K562 (cell line): ENCODE measurements at regions not wholly inside any gene's neighbourhood (a gene's known extent, or its start where the extent isn't known, plus 50 kb on each side); places are given as distances from the start of the nearest gene placed in this dataset.
A peak's percentile ranks its signal among the peaks of the same experiment; 100 is the strongest.

Source experiments
- ATAC-seq: fragments of 200-7000 bp; cut with Tn5 transposase; 3 replicates; pipeline ENCODE4 v1.9.1; 2020; ENCODE audit warnings: moderate library complexity
- BruUV-seq: library from RNA; stranded (reverse); fragments of 400-500 nt; replicated peaks from 2 replicates; lab custom pipeline; 2021; lab: Mats Ljungman, UMichigan
- CTCF ChIA-PET: fragments of 300-600 bp; formaldehyde crosslinking; extraction: SDS; loops from one replicate; lab custom pipeline; 2021; ENCODE audit warnings: low intra/inter-chr PET ratio; lab: Yijun Ruan, JAX
- POLR2A ChIA-PET: fragments of 300-600, 350-650 bp; sonication (Branson Sonifier 250); formaldehyde crosslinking; extraction: SDS; loops from one replicate; lab custom pipeline; 2021; ENCODE audit warnings: antibody characterized with exemption, inconsistent platforms; lab: Yijun Ruan, JAX
- DNase-seq, 4 experiments: peaks; one replicate each; pipeline versions ENCODE4 v3.0.0 to v3.0.0-alpha.2; 2011 to 2018; ENCODE audit warnings: low spot score in 3 of 4, mixed read lengths in 3 of 4; ENCODE audit errors: extremely low read depth in 1 of 4
- FAIRE-seq: peaks from 2 replicates; lab custom pipeline; 2011; peaks lifted over from hg19 to GRCh38; lab: Jason Lieb, UNC
- H2AFZ ChIP-seq: 2 replicates; pipeline ENCODE4 v1.6.0; 2011; ENCODE audit warnings: low read depth, low read length, control low read depth, inconsistent platforms
- H3K27ac ChIP-seq: fragments of 200-600 bp; 3 replicates; pipeline ENCODE4 v1.8.0; 2011; ENCODE audit warnings: low read depth, mild to moderate bottlenecking, control low read depth, inconsistent platforms, low read length, moderate library complexity, mixed read lengths; ENCODE audit errors: extremely low read depth
- H3K27me3 ChIP-seq, 2 experiments: fragments of 300-600 bp in 1 of 2; 2 replicates in 1 of 2; 3 replicates in 1 of 2; pipeline versions ENCODE4 v1.6.0 to v1.8.0; 2011; ENCODE audit warnings: inconsistent platforms in 2 of 2, low read length in 2 of 2, mild to moderate bottlenecking in 1 of 2, mixed read lengths in 1 of 2, moderate library complexity in 1 of 2; ENCODE audit not compliant: control insufficient read depth in 2 of 2, insufficient read depth in 2 of 2
- H3K36me3 ChIP-seq: fragments of 300-600 bp; 3 replicates; pipeline ENCODE4 v1.8.0; 2011; ENCODE audit warnings: mild to moderate bottlenecking, low read length, inconsistent platforms; ENCODE audit not compliant: control insufficient read depth, insufficient read depth
- H3K4me1 ChIP-seq, 2 experiments: fragments of 200-600 bp in 1 of 2; replicated peaks in 1 of 2; 2 replicates in 1 of 2; 3 replicates in 1 of 2; pipeline versions ENCODE4 v1.5.1 to v1.8.0; 2011; ENCODE audit warnings: inconsistent platforms in 2 of 2, low read length in 2 of 2, mild to moderate bottlenecking in 1 of 2, mixed read lengths in 1 of 2, moderate library complexity in 1 of 2; ENCODE audit not compliant: control insufficient read depth in 2 of 2, insufficient read depth in 2 of 2
- H3K4me2 ChIP-seq: 2 replicates; pipeline ENCODE4 v1.6.1; 2011; ENCODE audit warnings: low read length, control low read depth, inconsistent platforms, mixed read lengths; ENCODE audit not compliant: insufficient read depth
- H3K4me3 ChIP-seq: fragments of 200-600 bp; sonication (generic), shearing (Covaris generic); 2 replicates; pipeline ENCODE4 v1.5.1; 2016; ENCODE audit warnings: control low read depth, inconsistent platforms
- H3K79me2 ChIP-seq: fragments of 200-600 bp; 3 replicates; pipeline ENCODE4 v1.8.0; 2011; ENCODE audit warnings: low read length, inconsistent platforms; ENCODE audit not compliant: control insufficient read depth, insufficient read depth
- H3K9ac ChIP-seq, 2 experiments: 2 replicates each; pipeline versions ENCODE4 v1.6.0 to v1.6.1; 2011; ENCODE audit warnings: low read depth in 2 of 2, low read length in 2 of 2, control low read depth in 1 of 2, inconsistent platforms in 1 of 2, mild to moderate bottlenecking in 1 of 2, mixed read lengths in 1 of 2; ENCODE audit not compliant: insufficient read depth in 1 of 2
- H3K9me1 ChIP-seq: one replicate; pipeline ENCODE4 v1.6.0; 2011; ENCODE audit warnings: inconsistent platforms, mild to moderate bottlenecking, low read length, moderate library complexity; ENCODE audit not compliant: control insufficient read depth, insufficient read depth
- H3K9me3 ChIP-seq: replicated peaks from 2 replicates; pipeline ENCODE4 v1.5.1; 2011; ENCODE audit warnings: low read depth, low read length, inconsistent platforms; ENCODE audit not compliant: control insufficient read depth, insufficient read depth
- H4K20me1 ChIP-seq: replicated peaks from 2 replicates; pipeline ENCODE4 v1.6.1; 2011; ENCODE audit warnings: low read length, inconsistent platforms, mixed read lengths; ENCODE audit not compliant: control insufficient read depth, insufficient read depth
- FOXK1 ChIP-seq: sonication (generic); formaldehyde crosslinking; IDR thresholded peaks from 2 replicates; pipeline ENCODE4 v1.8.0; 2022; ENCODE audit warnings: missing genetic modification reagents, mild to moderate bottlenecking, borderline replicate concordance
- HLTF ChIP-seq: fragments of 450-650 bp; IDR thresholded peaks from 2 replicates; pipeline ENCODE4 v1.6.1; 2016
- RAD21 ChIP-seq, 2 experiments: fragments of 250-450 bp in 1 of 2; fragments of 450-650 bp in 1 of 2; sonication (Bioruptor Pico) in 1 of 2; formaldehyde crosslinking in 1 of 2; IDR thresholded peaks in 1 of 2; conservative IDR thresholded peaks in 1 of 2; 2 replicates each; pipeline versions ENCODE4 v1.4.0 to v1.8.0; 2020 to 2022; ENCODE audit warnings: mild to moderate bottlenecking in 2 of 2, moderate library complexity in 1 of 2
- RAD51 ChIP-seq: fragments of 450-650 bp; IDR thresholded peaks from 2 replicates; pipeline ENCODE4 v1.7.1; 2016; ENCODE audit warnings: low read depth, mild to moderate bottlenecking, borderline replicate concordance
- SOX6 ChIP-seq: fragments of 450-650 bp; IDR thresholded peaks from 2 replicates; pipeline ENCODE4 v1.6.1; 2014; ENCODE audit warnings: mild to moderate bottlenecking
- SRSF9 ChIP-seq: fragments of 200-400 bp; formaldehyde crosslinking; IDR thresholded peaks from 2 replicates; pipeline ENCODE4 v1.6.1; 2017; ENCODE audit warnings: low read depth, low read length, borderline replicate concordance
- TGIF2 ChIP-seq: sonication (generic); formaldehyde crosslinking; IDR thresholded peaks from 2 replicates; pipeline ENCODE4 v1.8.1; 2022; ENCODE audit warnings: mild to moderate bottlenecking, missing genetic modification reagents, moderate library complexity
- WGBS: fragments of 100-300 bp; shearing (Covaris generic); methylation state at CpG from one replicate; pipeline ENCODE4 v1.1.6; 2016; ENCODE audit warnings: low coverage, mixed read lengths; ENCODE audit not compliant: insufficient coverage; ENCODE audit errors: missing lambda C conversion rate; 5-methylcytosine and 5-hydroxymethylcytosine counted together
- in situ Hi-C: fragments of 300-500 bp; cut with MboI; formaldehyde crosslinking; loops from 4 replicates; pipeline ENCODE4 v1.15.0; 2018; ENCODE audit warnings: inconsistent platforms, mixed read lengths
- intact Hi-C: fragments of 100-400 bp; cut with micrococcal nuclease; formaldehyde crosslinking; loops from 2 replicates; pipeline ENCODE4 v1.14.2; 2022
- TF ChIP-seq, protein P1 (sequence below), 3 experiments: IDR thresholded peaks in 2 of 3; conservative IDR thresholded peaks in 1 of 3; 2 replicates each; pipeline ENCODE4 v1.5.1; 2011 to 2012; ENCODE audit warnings: low read length in 3 of 3, mild to moderate bottlenecking in 3 of 3, control low read depth in 2 of 3, improper control_type of control experiment in 1 of 3, inconsistent platforms in 1 of 3, low read depth in 1 of 3, mixed read lengths in 1 of 3, moderate library complexity in 1 of 3; ENCODE audit not compliant: insufficient read depth in 2 of 3

DNA sequence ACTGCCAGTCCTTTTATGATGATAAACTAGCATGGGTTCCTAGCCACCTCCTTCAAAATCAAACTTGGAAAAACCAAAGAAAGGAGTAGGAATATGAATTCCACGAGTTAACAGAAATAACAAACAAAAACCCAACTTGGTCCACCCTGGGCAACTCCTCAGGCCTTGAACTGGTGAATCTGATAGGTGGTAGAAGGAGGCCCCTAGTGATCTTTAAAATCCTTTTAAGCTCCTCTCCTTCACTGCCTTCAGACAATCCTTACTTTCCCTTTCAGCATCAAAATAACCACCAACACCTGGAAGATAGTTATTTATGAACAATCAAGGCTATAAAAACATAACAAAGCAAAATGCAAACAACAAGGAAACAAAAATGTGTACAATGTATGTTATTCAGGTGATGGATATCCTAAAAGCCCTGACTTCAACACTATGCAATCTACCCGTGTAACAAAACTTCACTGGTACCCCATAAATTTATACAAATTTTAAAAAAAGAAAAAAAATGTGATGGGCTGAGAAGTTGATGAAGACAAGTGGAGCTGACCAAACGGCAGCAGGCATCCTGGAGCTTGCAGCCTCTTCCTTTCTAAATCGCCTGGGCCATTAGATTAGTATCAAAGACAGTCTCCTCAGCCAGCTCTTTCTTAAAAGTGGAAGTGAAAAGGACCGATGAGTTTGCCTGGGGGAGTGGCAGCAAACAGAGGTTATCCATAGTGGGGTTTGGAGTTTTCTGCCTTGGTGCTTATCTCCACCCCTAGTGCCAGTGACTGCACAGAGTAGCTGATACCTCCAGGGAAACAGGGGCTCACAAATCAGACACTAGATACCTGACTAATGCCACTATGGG lies 179.6 kb downstream of the TMA16 start:
- H3K27ac ChIP-seq: no peak overlapping the region
- no peak overlapping the region for H3K4me3 ChIP-seq
- BruUV-seq: no TSS peak
- H4K20me1 ChIP-seq: no peaks in the 10 kb centered on the region
- in situ Hi-C loops (no loop called here), intact Hi-C loops (loop anchor here (10.0 kb wide), 1 partner anchor 1061 kb away; no protein-coding TSS in a partner anchor)
- H3K36me3 ChIP-seq: no peaks in the 10 kb centered on the region
- H3K9me1 ChIP-seq: no peaks in the 10 kb centered on the region
- CTCF ChIA-PET: no interaction called here
- H3K4me2 ChIP-seq: no peak overlapping the region
- TF ChIP-seq SRSF9: no peak
- TF ChIP-seq RAD51: no peak
- TF ChIP-seq HLTF: no peak
- no peak for TF ChIP-seq FOXK1 (CRISPR knock-in tag)
- no peak for TF ChIP-seq SOX6
- POLR2A ChIA-PET: no interaction called here
- no peak overlapping the region for H2AFZ ChIP-seq
- H3K4me1 ChIP-seq: no peaks in the 10 kb centered on the region
- H3K79me2 ChIP-seq: no peaks in the 10 kb centered on the region
- FAIRE-seq (no peak), DNase-seq (no peak), ATAC-seq (no peak)
- 4% methylated on average over 5 of the region's 5 CpGs for WGBS
- no peak overlapping the region for H3K9ac ChIP-seq
- no peaks in the 10 kb centered on the region for H3K9me3 ChIP-seq
- H3K27me3 ChIP-seq: no peaks in the 10 kb centered on the region

DNA sequence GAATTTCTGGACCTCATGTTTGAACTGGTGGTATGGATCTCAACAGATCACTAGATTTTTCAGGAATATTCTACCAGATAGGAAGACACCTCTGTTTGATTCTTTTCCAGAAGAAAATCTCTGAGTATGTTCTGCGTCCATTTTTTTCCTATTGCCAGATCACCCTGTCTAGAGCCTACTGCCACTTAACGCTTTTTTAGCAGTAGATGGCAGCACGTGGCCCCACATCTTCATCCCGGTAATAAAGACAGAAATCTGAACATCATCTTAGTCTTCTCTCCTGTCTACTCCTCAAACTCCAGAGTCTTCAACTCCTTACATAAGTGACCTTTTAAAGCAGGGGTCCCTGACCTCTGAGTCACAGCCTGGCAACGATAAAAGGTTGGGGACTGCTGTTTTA lies 184.7 kb downstream of the TMA16 start:
- ATAC-seq (no peak), FAIRE-seq (no peak), DNase-seq (peak in 1 of 4 experiments; percentile 5)
- Histone ChIP-seq H3K9me1 (no peaks in the 10 kb centered on the region), H3K4me2 (no peak overlapping the region), H2AFZ (no peak overlapping the region), H3K36me3 (no peaks in the 10 kb centered on the region), H3K27me3 (no peaks in the 10 kb centered on the region), H4K20me1 (no peaks in the 10 kb centered on the region), H3K4me1 (no peaks in the 10 kb centered on the region), H3K79me2 (no peaks in the 10 kb centered on the region), H3K27ac (no peak overlapping the region), H3K9me3 (no peaks in the 10 kb centered on the region), H3K9ac (no peak overlapping the region), H3K4me3 (no peak overlapping the region)
- WGBS: 0% methylated on average over 5 of the region's 5 CpGs
- intact Hi-C loops: loop anchor here (10.0 kb wide), 1 partner anchor 1056 kb away; no protein-coding TSS in a partner anchor
- ChIA-PET CTCF (no interaction called here), POLR2A (no interaction called here)
- no TSS peak for BruUV-seq
- in situ Hi-C loops: no loop called here
- no peak for TF ChIP-seq TGIF2 (CRISPR knock-in tag)
- TF ChIP-seq, protein P1, sequence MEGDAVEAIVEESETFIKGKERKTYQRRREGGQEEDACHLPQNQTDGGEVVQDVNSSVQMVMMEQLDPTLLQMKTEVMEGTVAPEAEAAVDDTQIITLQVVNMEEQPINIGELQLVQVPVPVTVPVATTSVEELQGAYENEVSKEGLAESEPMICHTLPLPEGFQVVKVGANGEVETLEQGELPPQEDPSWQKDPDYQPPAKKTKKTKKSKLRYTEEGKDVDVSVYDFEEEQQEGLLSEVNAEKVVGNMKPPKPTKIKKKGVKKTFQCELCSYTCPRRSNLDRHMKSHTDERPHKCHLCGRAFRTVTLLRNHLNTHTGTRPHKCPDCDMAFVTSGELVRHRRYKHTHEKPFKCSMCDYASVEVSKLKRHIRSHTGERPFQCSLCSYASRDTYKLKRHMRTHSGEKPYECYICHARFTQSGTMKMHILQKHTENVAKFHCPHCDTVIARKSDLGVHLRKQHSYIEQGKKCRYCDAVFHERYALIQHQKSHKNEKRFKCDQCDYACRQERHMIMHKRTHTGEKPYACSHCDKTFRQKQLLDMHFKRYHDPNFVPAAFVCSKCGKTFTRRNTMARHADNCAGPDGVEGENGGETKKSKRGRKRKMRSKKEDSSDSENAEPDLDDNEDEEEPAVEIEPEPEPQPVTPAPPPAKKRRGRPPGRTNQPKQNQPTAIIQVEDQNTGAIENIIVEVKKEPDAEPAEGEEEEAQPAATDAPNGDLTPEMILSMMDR (IDR thresholded peaks at IDR 0.05 in 2 of 3, conservative IDR thresholded peaks at IDR 0.05 in 1 of 3; ENCODE audit: insufficient read depth in 2 of 3, low read depth in 1 of 3, low read length in 3 of 3): 0 out of 6 replicates have a peak, but pooled peaks of 1 of the 3 experiments have one; percentile 11
- TF ChIP-seq RAD21 (CRISPR knock-in tag; conservative IDR thresholded peaks at IDR 0.05 in 1 of 2, IDR thresholded peaks at IDR 0.05 in 1 of 2): 0 out of 4 replicates have a peak, but pooled peaks of 1 of the 2 experiments have one; percentile 3
